ENCODE measurements at regions not wholly inside any gene's neighbourhood (a gene's known extent, or its start where the extent isn't known, plus 50 kb on each side); places are given as distances from the start of the nearest gene placed in this dataset.
"Not testable (repeated sequence)": the region's sequence is repeated elsewhere in the genome, so short reads cannot be mapped to it uniquely, and the experiment has no call there.

GRCh38 chr2:156778916-156779315 lies 342.7 kb downstream of the GPD2 start:
- no peak for ATAC-seq
- H3K4me1 ChIP-seq (ENCODE audit: control insufficient read depth, insufficient read depth, low read length) = no peaks in the 10 kb centered on the region

GRCh38 chr2:156779416-156780120 lies 343.4 kb downstream of the GPD2 start:
- Histone ChIP-seq H3K4me1 (ENCODE audit: control insufficient read depth, insufficient read depth, low read length) (no peaks in the 10 kb centered on the region), H3K4me3 (ENCODE audit: low read length) (no peak overlapping the region), H3K9me3 (ENCODE audit: control insufficient read depth, low read length) (no peaks in the 10 kb centered on the region), H3K27ac (ENCODE audit: low read length) (no peak overlapping the region), H3K27me3 (ENCODE audit: control insufficient read depth, insufficient read depth) (no peaks in the 10 kb centered on the region)
- DNase-seq (no peak), ATAC-seq (no peak)
- WGBS = 96% methylated on average over 2 of the region's 2 CpGs
- intact Hi-C loops (cut with DNase I) = no loop called here

More at GRCh38 chr2:156778916-156779315, 342.7 kb downstream of the GPD2 start:
- no peaks in the 10 kb centered on the region for H3K27me3 ChIP-seq (ENCODE audit: control insufficient read depth, insufficient read depth)
- no peak for DNase-seq
- H3K9me3 ChIP-seq (ENCODE audit: control insufficient read depth, low read length) = no peaks in the 10 kb centered on the region
- no peak overlapping the region for H3K4me3 ChIP-seq (ENCODE audit: low read length)
- no peak overlapping the region for H3K27ac ChIP-seq (ENCODE audit: low read length)
- intact Hi-C loops (cut with DNase I) = no loop called here
- WGBS = 89% methylated on average over 3 of the region's 3 CpGs

- H3K9me3 ChIP-seq (ENCODE audit: control insufficient read depth, low read length); H3K27me3 ChIP-seq (ENCODE audit: control insufficient read depth, insufficient read depth); H3K27ac ChIP-seq (ENCODE audit: low read length); ATAC-seq; H3K4me3 ChIP-seq (ENCODE audit: low read length); DNase-seq; intact Hi-C loops (cut with DNase I); H3K4me1 ChIP-seq (ENCODE audit: control insufficient read depth, insufficient read depth, low read length): not testable (repeated sequence)
- 58% methylated on average over 2 of the region's 2 CpGs for WGBS
Observed at GRCh38 chr2:156781677-156782076, 345.5 kb downstream of the GPD2 start.

- Histone ChIP-seq H3K27me3 (ENCODE audit: control insufficient read depth, insufficient read depth) (no peaks in the 10 kb centered on the region), H3K4me3 (ENCODE audit: low read length) (no peak overlapping the region), H3K4me1 (ENCODE audit: control insufficient read depth, insufficient read depth, low read length) (peaks cover 1% of the 10 kb centered on the region), H3K27ac (ENCODE audit: low read length) (no peak overlapping the region), H3K9me3 (ENCODE audit: control insufficient read depth, low read length) (no peaks in the 10 kb centered on the region)
- DNase-seq (no peak), ATAC-seq (peak in 1 of 2 donors; percentile 45)
- intact Hi-C loops (cut with DNase I) = no loop called here
- 40% methylated on average over 6 of the region's 6 CpGs for WGBS
Observed at GRCh38 chr2:156784020-156784701, 348.0 kb downstream of the GPD2 start.

- peak overlapping the region; percentile 27 for H3K27ac ChIP-seq (ENCODE audit: low read length)
- H3K4me3 ChIP-seq (ENCODE audit: low read length) = peak overlapping the region; percentile 50
- WGBS = 77% methylated on average over 2 of the region's 2 CpGs
Observed at GRCh38 chr2:156787517-156787916, 351.3 kb downstream of the GPD2 start.

GRCh38 chr2:156790343-156791037 lies 354.3 kb downstream of the GPD2 start:
- intact Hi-C loops (cut with DNase I) = no loop called here
- no peak for DNase-seq
- Histone ChIP-seq H3K9me3 (ENCODE audit: control insufficient read depth, low read length) (no peaks in the 10 kb centered on the region), H3K27me3 (ENCODE audit: control insufficient read depth, insufficient read depth) (no peaks in the 10 kb centered on the region), H3K4me3 (ENCODE audit: low read length) (no peak overlapping the region), H3K27ac (ENCODE audit: low read length) (no peak overlapping the region), H3K4me1 (ENCODE audit: control insufficient read depth, insufficient read depth, low read length) (peaks cover 1% of the 10 kb centered on the region)
- ATAC-seq = no peak
- WGBS = 96% methylated on average over 3 of the region's 3 CpGs

More at GRCh38 chr2:156787517-156787916, 351.3 kb downstream of the GPD2 start:
- no peaks in the 10 kb centered on the region for H3K27me3 ChIP-seq (ENCODE audit: control insufficient read depth, insufficient read depth)
- DNase-seq (peak in 1 of 3 donors; percentile 40), ATAC-seq (peak; percentile 95 to 97)
- peaks cover 1% of the 10 kb centered on the region for H3K4me1 ChIP-seq (ENCODE audit: control insufficient read depth, insufficient read depth, low read length)
- no peaks in the 10 kb centered on the region for H3K9me3 ChIP-seq (ENCODE audit: control insufficient read depth, low read length)
- intact Hi-C loops (cut with DNase I) = no loop called here

- Histone ChIP-seq H3K4me1 (ENCODE audit: control insufficient read depth, insufficient read depth, low read length) (no peaks in the 10 kb centered on the region), H3K27ac (ENCODE audit: low read length) (peak overlapping the region; percentile 86), H3K9me3 (ENCODE audit: control insufficient read depth, low read length) (no peaks in the 10 kb centered on the region), H3K4me3 (ENCODE audit: low read length) (no peak overlapping the region), H3K27me3 (ENCODE audit: control insufficient read depth, insufficient read depth) (no peaks in the 10 kb centered on the region)
- peak; percentile 41 to 66 for ATAC-seq
- 68% methylated on average over 9 of the region's 9 CpGs for WGBS
- intact Hi-C loops (cut with DNase I) = no loop called here
- DNase-seq = no peak
Observed at GRCh38 chr2:156792242-156792840, 356.2 kb downstream of the GPD2 start.

GRCh38 chr2:156797832-156798231 lies 361.7 kb downstream of the GPD2 start:
- intact Hi-C loops (cut with DNase I) = no loop called here
- H3K9me3 ChIP-seq (ENCODE audit: control insufficient read depth, low read length) = no peaks in the 10 kb centered on the region
- no peak overlapping the region for H3K27ac ChIP-seq (ENCODE audit: low read length)
- DNase-seq = no peak
- H3K4me1 ChIP-seq (ENCODE audit: control insufficient read depth, insufficient read depth, low read length) = no peaks in the 10 kb centered on the region
- no peak for ATAC-seq
- no peaks in the 10 kb centered on the region for H3K27me3 ChIP-seq (ENCODE audit: control insufficient read depth, insufficient read depth)
- H3K4me3 ChIP-seq (ENCODE audit: low read length) = no peak overlapping the region
- WGBS = 52% methylated on average over 2 of the region's 2 CpGs

- H3K9me3 ChIP-seq (ENCODE audit: control insufficient read depth, low read length) = no peaks in the 10 kb centered on the region
- ATAC-seq (no peak), DNase-seq (no peak)
- no peak overlapping the region for H3K4me3 ChIP-seq (ENCODE audit: low read length)
- WGBS = 65% methylated on average over 3 of the region's 3 CpGs
- H3K27ac ChIP-seq (ENCODE audit: low read length) = no peak overlapping the region
- intact Hi-C loops (cut with DNase I) = no loop called here
- no peaks in the 10 kb centered on the region for H3K27me3 ChIP-seq (ENCODE audit: control insufficient read depth, insufficient read depth)
- H3K4me1 ChIP-seq (ENCODE audit: control insufficient read depth, insufficient read depth, low read length) = peaks cover 3% of the 10 kb centered on the region
Observed at GRCh38 chr2:156800065-156800653, 364.0 kb downstream of the GPD2 start.

GRCh38 chr2:156800781-156801361 lies 364.7 kb downstream of the GPD2 start:
- Histone ChIP-seq H3K27ac (ENCODE audit: low read length) (no peak overlapping the region), H3K9me3 (ENCODE audit: control insufficient read depth, low read length) (no peaks in the 10 kb centered on the region), H3K4me1 (ENCODE audit: control insufficient read depth, insufficient read depth, low read length) (peaks cover 3% of the 10 kb centered on the region), H3K27me3 (ENCODE audit: control insufficient read depth, insufficient read depth) (no peaks in the 10 kb centered on the region), H3K4me3 (ENCODE audit: low read length) (no peak overlapping the region)
- DNase-seq = no peak
- no peak for ATAC-seq
- WGBS = 79% methylated on average over 8 of the region's 8 CpGs
- intact Hi-C loops (cut with DNase I) = no loop called here

Data from right cardiac atrium (tissue), 5 donors.